Mucosa of rectum (tissue), 2 donors: ENCODE measurements at regions not wholly inside any gene's neighbourhood (a gene's known extent, or its start where the extent isn't known, plus 50 kb on each side); places are given as distances from the start of the nearest gene placed in this dataset.
"Not testable (repeated sequence)": the region's sequence is repeated elsewhere in the genome, so short reads cannot be mapped to it uniquely, and the experiment has no call there.

Source experiments
- H3K27ac ChIP-seq, 2 donors: one replicate each; pipeline ENCODE4 v1.7.0; 2013; ENCODE audit warnings: inconsistent platforms in 2 of 2, low read depth in 2 of 2, low read length in 2 of 2
- H3K27me3 ChIP-seq, 2 donors: one replicate each; pipeline ENCODE4 v1.7.0; 2013; ENCODE audit warnings: low read length in 2 of 2; ENCODE audit not compliant: control insufficient read depth in 2 of 2, insufficient read depth in 2 of 2
- H3K36me3 ChIP-seq, 2 donors: one replicate each; pipeline ENCODE4 v1.7.0; 2013; ENCODE audit warnings: low read length in 2 of 2; ENCODE audit not compliant: control insufficient read depth in 2 of 2, insufficient read depth in 2 of 2
- H3K4me1 ChIP-seq, 2 donors: one replicate each; pipeline ENCODE4 v1.7.0; 2013; ENCODE audit warnings: low read length in 2 of 2, mild to moderate bottlenecking in 1 of 2; ENCODE audit not compliant: control insufficient read depth in 2 of 2, insufficient read depth in 2 of 2
- H3K4me3 ChIP-seq, 2 donors: one replicate each; pipeline ENCODE4 v1.7.0; 2013; ENCODE audit warnings: low read length in 2 of 2
- H3K9ac ChIP-seq, 2 donors: one replicate each; pipeline ENCODE4 v1.7.0; 2013; ENCODE audit warnings: low read length in 2 of 2, low read depth in 1 of 2, mild to moderate bottlenecking in 1 of 2
- H3K9me3 ChIP-seq, 2 donors: one replicate each; pipeline ENCODE4 v1.7.0; 2013; ENCODE audit warnings: low read length in 2 of 2; ENCODE audit not compliant: control insufficient read depth in 2 of 2
- donor health status: healthy.
- donor health status: Normal muscosa, but diverticular disease.

GRCh38 chr12:93230326-93230720, 147.4 kb upstream of the NUDT4 start:
- Histone ChIP-seq H3K9ac (no peak overlapping the region), H3K9me3 (no peaks in the 10 kb centered on the region), H3K36me3 (no peaks in the 10 kb centered on the region), H3K27ac (no peak overlapping the region), H3K4me1 (no peaks in the 10 kb centered on the region), H3K27me3 (no peaks in the 10 kb centered on the region), H3K4me3 (no peak overlapping the region)

- no peak overlapping the region for H3K9ac ChIP-seq
These were observed 145.8 kb upstream of the NUDT4 start for GRCh38 chr12:93231938-93232337.

GRCh38 chr12:93234641-93235040, 143.1 kb upstream of the NUDT4 start:
- Histone ChIP-seq H3K27ac (no peak overlapping the region), H3K9ac (no peak overlapping the region), H3K27me3 (no peaks in the 10 kb centered on the region), H3K4me1 (no peaks in the 10 kb centered on the region), H3K4me3 (no peak overlapping the region), H3K36me3 (no peaks in the 10 kb centered on the region), H3K9me3 (no peaks in the 10 kb centered on the region)

More at GRCh38 chr12:93231938-93232337, 145.8 kb upstream of the NUDT4 start:
- Histone ChIP-seq H3K27ac (no peak overlapping the region), H3K27me3 (no peaks in the 10 kb centered on the region), H3K9me3 (no peaks in the 10 kb centered on the region), H3K4me1 (no peaks in the 10 kb centered on the region), H3K36me3 (no peaks in the 10 kb centered on the region), H3K4me3 (no peak overlapping the region)

- Histone ChIP-seq H3K9ac (no peak overlapping the region), H3K27ac (no peak overlapping the region), H3K36me3 (no peaks in the 10 kb centered on the region), H3K9me3 (no peaks in the 10 kb centered on the region), H3K4me1 (no peaks in the 10 kb centered on the region), H3K4me3 (no peak overlapping the region), H3K27me3 (no peaks in the 10 kb centered on the region)
These were observed 141.8 kb upstream of the NUDT4 start for GRCh38 chr12:93235881-93236280.

- Histone ChIP-seq H3K9me3 (no peaks in the 10 kb centered on the region), H3K27ac (no peak overlapping the region), H3K4me3 (no peak overlapping the region), H3K4me1 (no peaks in the 10 kb centered on the region), H3K27me3 (no peaks in the 10 kb centered on the region), H3K9ac (no peak overlapping the region), H3K36me3 (no peaks in the 10 kb centered on the region)
These were observed 140.3 kb upstream of the NUDT4 start for GRCh38 chr12:93237235-93237915.

GRCh38 chr12:93238512-93239262, 139.0 kb upstream of the NUDT4 start:
- H3K27me3 ChIP-seq, H3K4me3 ChIP-seq, H3K9me3 ChIP-seq, H3K27ac ChIP-seq, H3K9ac ChIP-seq, H3K4me1 ChIP-seq, H3K36me3 ChIP-seq: not testable (repeated sequence)

GRCh38 chr12:93239789-93240188, 137.9 kb upstream of the NUDT4 start:
- H3K36me3 ChIP-seq, H3K27ac ChIP-seq, H3K9me3 ChIP-seq, H3K27me3 ChIP-seq, H3K9ac ChIP-seq, H3K4me3 ChIP-seq: not testable (repeated sequence)
- H3K4me1 ChIP-seq, result peaks cover 9 to 16% of the 10 kb centered on the region in 2 donors

GRCh38 chr12:93242154-93242972, 135.4 kb upstream of the NUDT4 start:
- Histone ChIP-seq H3K36me3 (no peaks in the 10 kb centered on the region), H3K27me3 (no peaks in the 10 kb centered on the region), H3K4me1 (peaks cover 9 to 19% of the 10 kb centered on the region in 2 donors), H3K4me3 (no peak overlapping the region), H3K9ac (no peak overlapping the region), H3K9me3 (no peaks in the 10 kb centered on the region), H3K27ac (no peak overlapping the region)

- peaks cover 9 to 19% of the 10 kb centered on the region in 2 donors for H3K4me1 ChIP-seq
- H3K27ac ChIP-seq, result peak overlapping the region in 1 of 2 donors; percentile 67
- H3K36me3 ChIP-seq, result no peaks in the 10 kb centered on the region
- no peak overlapping the region for H3K9ac ChIP-seq
- no peaks in the 10 kb centered on the region for H3K27me3 ChIP-seq
- no peak overlapping the region for H3K4me3 ChIP-seq
- H3K9me3 ChIP-seq, result no peaks in the 10 kb centered on the region
These were observed 134.4 kb upstream of the NUDT4 start for GRCh38 chr12:93243382-93243688.
